Upper lobe of left lung (tissue), 6 donors: ENCODE measurements at regions not wholly inside any gene's neighbourhood (a gene's known extent, or its start where the extent isn't known, plus 50 kb on each side); places are given as distances from the start of the nearest gene placed in this dataset.
"Not testable (repeated sequence)": the region's sequence is repeated elsewhere in the genome, so short reads cannot be mapped to it uniquely, and the experiment has no call there.

Source experiments
- ATAC-seq, 2 donors: fragments of 200-7000 bp; cut with Tn5 transposase; one replicate each; pipeline ENCODE4 v1.9.1; 2022; ENCODE audit warnings: mild to moderate bottlenecking in 2 of 2, moderate library complexity in 2 of 2; ENCODE audit not compliant: low FRiP score in 2 of 2
- DNase-seq, 2 donors: peaks; one replicate each; pipeline ENCODE4 v3.0.0-alpha.2; 2019 to 2020
- H3K27ac ChIP-seq, 4 donors: fragments of 200-600 bp; sonication (generic); one replicate each; pipeline ENCODE4 v1.5.1; 2016 to 2019
- H3K27me3 ChIP-seq, 4 donors: fragments of 200-600 bp; sonication (generic); one replicate each; pipeline ENCODE4 v1.5.1; 2017 to 2019
- H3K36me3 ChIP-seq, 4 donors: fragments of 200-600 bp; sonication (generic); one replicate each; pipeline ENCODE4 v1.5.1; 2016 to 2019
- H3K4me1 ChIP-seq, 4 donors: fragments of 200-600 bp; sonication (generic); one replicate each; pipeline ENCODE4 v1.5.1; 2018 to 2019
- H3K4me3 ChIP-seq, 4 donors: fragments of 200-600 bp; sonication (generic); one replicate each; pipeline ENCODE4 v1.5.1; 2017 to 2019; ENCODE audit warnings: mild to moderate bottlenecking in 2 of 4, moderate library complexity in 1 of 4
- H3K9me3 ChIP-seq, 4 donors: fragments of 200-600 bp; sonication (generic); one replicate each; pipeline ENCODE4 v1.5.1; 2018 to 2019
- EP300 ChIP-seq, 4 donors: sonication (generic); formaldehyde crosslinking; IDR thresholded peaks; one replicate each; pipeline ENCODE4 v1.5.1; 2017; ENCODE audit warnings: antibody characterized with exemption in 4 of 4, control low read depth in 2 of 4
- POLR2A ChIP-seq, 4 donors: fragments of 450-650 bp; IDR thresholded peaks; one replicate each; pipeline ENCODE4 v1.5.1; 2016 to 2017; ENCODE audit warnings: antibody characterized with exemption in 4 of 4, mild to moderate bottlenecking in 2 of 4
- POLR2AphosphoS5 ChIP-seq, 2 donors: sonication (generic); formaldehyde crosslinking; IDR thresholded peaks; one replicate each; pipeline ENCODE4 v1.5.1; 2017; ENCODE audit warnings: antibody characterized with exemption in 2 of 2
- WGBS, 2 donors: methylation state at CpG; one replicate each; pipeline ENCODE4 v1.1.5; 2017 to 2018; 5-methylcytosine and 5-hydroxymethylcytosine counted together
- TF ChIP-seq, protein P1 (sequence below), 6 experiments: fragments of 450-650 bp in 4 of 6; fragments of 200-600 bp in 2 of 6; sonication (generic) in 2 of 6; IDR thresholded peaks; one replicate each; pipeline ENCODE4 v1.5.1; 2016 to 2019; ENCODE audit warnings: antibody characterized with exemption in 6 of 6
- donor health status: DM: no; HTN: no; CAD: no; lungs with moderate emphysema.
- donor health status: DM: no; HTN: yes; CAD: no; lungs with severe emphysema.

- TF ChIP-seq POLR2AphosphoS5 (IDR thresholded peaks at IDR 0.05) (no peak), POLR2A (IDR thresholded peaks at IDR 0.05) (no peak), EP300 (IDR thresholded peaks at IDR 0.05) (no peak)
- TF ChIP-seq, protein P1, sequence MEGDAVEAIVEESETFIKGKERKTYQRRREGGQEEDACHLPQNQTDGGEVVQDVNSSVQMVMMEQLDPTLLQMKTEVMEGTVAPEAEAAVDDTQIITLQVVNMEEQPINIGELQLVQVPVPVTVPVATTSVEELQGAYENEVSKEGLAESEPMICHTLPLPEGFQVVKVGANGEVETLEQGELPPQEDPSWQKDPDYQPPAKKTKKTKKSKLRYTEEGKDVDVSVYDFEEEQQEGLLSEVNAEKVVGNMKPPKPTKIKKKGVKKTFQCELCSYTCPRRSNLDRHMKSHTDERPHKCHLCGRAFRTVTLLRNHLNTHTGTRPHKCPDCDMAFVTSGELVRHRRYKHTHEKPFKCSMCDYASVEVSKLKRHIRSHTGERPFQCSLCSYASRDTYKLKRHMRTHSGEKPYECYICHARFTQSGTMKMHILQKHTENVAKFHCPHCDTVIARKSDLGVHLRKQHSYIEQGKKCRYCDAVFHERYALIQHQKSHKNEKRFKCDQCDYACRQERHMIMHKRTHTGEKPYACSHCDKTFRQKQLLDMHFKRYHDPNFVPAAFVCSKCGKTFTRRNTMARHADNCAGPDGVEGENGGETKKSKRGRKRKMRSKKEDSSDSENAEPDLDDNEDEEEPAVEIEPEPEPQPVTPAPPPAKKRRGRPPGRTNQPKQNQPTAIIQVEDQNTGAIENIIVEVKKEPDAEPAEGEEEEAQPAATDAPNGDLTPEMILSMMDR (IDR thresholded peaks at IDR 0.05) = no peak
- DNase-seq = no peak
- no peaks in the 10 kb centered on the region for H3K27me3 ChIP-seq
- ATAC-seq = no peak
- no peaks in the 10 kb centered on the region for H3K4me1 ChIP-seq
- no peak overlapping the region for H3K27ac ChIP-seq
- no peaks in the 10 kb centered on the region for H3K36me3 ChIP-seq
- H3K9me3 ChIP-seq = no peaks in the 10 kb centered on the region
- WGBS, 2 donors = 75 to 86% methylated on average over 1 of the region's 1 CpG
- H3K4me3 ChIP-seq = no peak overlapping the region
These were observed 105.7 kb upstream of the SNX7 start for GRCh38 chr1:98555814-98556213.

- H3K4me3 ChIP-seq, H3K9me3 ChIP-seq, H3K27ac ChIP-seq, H3K27me3 ChIP-seq, H3K36me3 ChIP-seq, H3K4me1 ChIP-seq, ATAC-seq, DNase-seq: not testable (repeated sequence)
- WGBS, 2 donors = 37 to 38% methylated on average over 3 to 4 of the region's 5 CpGs
These were observed 108.9 kb upstream of the SNX7 start for GRCh38 chr1:98552576-98553074.

DNA sequence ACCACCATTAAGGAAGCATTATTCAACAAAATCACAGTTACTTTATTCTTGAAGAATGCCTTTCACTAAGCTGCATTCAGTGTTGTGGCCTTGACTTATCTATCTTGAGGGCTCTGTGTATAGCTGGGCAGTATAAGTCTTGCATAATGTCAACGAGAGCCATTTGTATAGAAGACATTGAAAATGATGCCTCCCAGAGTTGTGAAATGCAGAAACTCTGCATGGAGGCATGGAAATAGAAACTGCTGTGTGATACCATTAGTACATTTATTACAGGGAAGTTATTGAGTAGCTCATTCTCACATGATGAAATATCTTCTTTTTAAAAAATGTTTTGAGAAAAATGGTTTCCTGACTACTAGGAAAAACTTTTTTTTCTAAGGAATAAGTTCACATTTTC is 111.4 kb upstream of the SNX7 start:
- no peaks in the 10 kb centered on the region for H3K27me3 ChIP-seq
- TF ChIP-seq EP300 (IDR thresholded peaks at IDR 0.05) = no peak
- TF ChIP-seq, protein P1 (IDR thresholded peaks at IDR 0.05) = no peak
- TF ChIP-seq POLR2AphosphoS5 (IDR thresholded peaks at IDR 0.05) = no peak
- TF ChIP-seq POLR2A (IDR thresholded peaks at IDR 0.05) = no peak
- H3K4me1 ChIP-seq = no peaks in the 10 kb centered on the region
- H3K27ac ChIP-seq = no peak overlapping the region
- no peak overlapping the region for H3K4me3 ChIP-seq
- H3K36me3 ChIP-seq = no peaks in the 10 kb centered on the region
- DNase-seq = no peak
- no peaks in the 10 kb centered on the region for H3K9me3 ChIP-seq
- 63 to 64% methylated on average over 1 of the region's 1 CpG for WGBS, 2 donors
- ATAC-seq = no peak

DNA sequence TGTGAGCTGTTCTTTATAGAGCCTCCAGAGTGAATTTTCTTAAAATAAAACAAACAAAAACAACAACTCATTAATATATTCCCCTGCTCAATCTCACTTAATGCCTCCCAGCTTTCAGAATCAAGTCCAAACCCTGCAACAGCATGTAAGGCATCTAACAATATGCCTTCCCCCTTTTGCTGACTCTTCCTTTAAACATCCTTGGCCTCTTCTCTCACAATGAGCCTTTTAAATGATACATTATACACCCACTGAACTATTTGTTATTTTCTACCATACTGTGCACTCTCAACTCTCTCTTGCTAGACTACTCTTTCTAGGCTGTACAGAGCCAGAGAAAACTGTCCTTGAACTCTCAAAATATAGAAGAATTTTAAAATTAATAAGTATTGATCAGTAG is 115.2 kb upstream of the SNX7 start:
- Histone ChIP-seq H3K9me3 (no peaks in the 10 kb centered on the region), H3K27me3 (no peaks in the 10 kb centered on the region), H3K4me3 (no peak overlapping the region), H3K36me3 (no peaks in the 10 kb centered on the region), H3K27ac (no peak overlapping the region), H3K4me1 (no peaks in the 10 kb centered on the region)
- ATAC-seq (no peak), DNase-seq (no peak)
- TF ChIP-seq POLR2AphosphoS5 (IDR thresholded peaks at IDR 0.05) = no peak
- TF ChIP-seq POLR2A (IDR thresholded peaks at IDR 0.05) = no peak
- TF ChIP-seq EP300 (IDR thresholded peaks at IDR 0.05) = no peak
- TF ChIP-seq, protein P1 (IDR thresholded peaks at IDR 0.05) = no peak

DNA sequence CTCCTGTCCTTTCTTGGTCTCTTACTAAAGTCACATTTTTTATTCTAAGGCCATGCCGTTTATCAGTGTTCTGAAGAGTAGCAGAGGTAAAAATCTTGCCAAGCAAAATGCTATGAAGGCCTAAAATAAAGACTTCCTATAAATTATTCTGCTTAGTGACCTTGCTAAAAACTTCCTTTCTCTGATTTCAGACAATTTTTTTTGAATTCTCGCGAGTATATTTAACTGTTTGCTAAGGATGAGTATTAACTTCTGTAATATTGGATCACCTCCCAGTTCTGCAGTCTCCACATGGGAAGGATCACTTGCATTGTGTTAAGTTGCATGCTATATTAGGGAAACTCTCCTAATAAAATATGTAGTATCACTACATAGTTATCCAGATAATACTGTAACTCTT is 123.4 kb upstream of the SNX7 start:
- H3K27me3 ChIP-seq = no peaks in the 10 kb centered on the region
- TF ChIP-seq POLR2AphosphoS5 (IDR thresholded peaks at IDR 0.05) (no peak), POLR2A (IDR thresholded peaks at IDR 0.05) (no peak), EP300 (IDR thresholded peaks at IDR 0.05) (no peak)
- TF ChIP-seq, protein P1 (IDR thresholded peaks at IDR 0.05) = no peak
- no peaks in the 10 kb centered on the region for H3K36me3 ChIP-seq
- H3K4me3 ChIP-seq = no peak overlapping the region
- no peaks in the 10 kb centered on the region for H3K4me1 ChIP-seq
- WGBS, 2 donors = 62 to 70% methylated on average over 3 of the region's 3 CpGs
- DNase-seq (no peak), ATAC-seq (no peak)
- H3K27ac ChIP-seq = no peak overlapping the region
- no peaks in the 10 kb centered on the region for H3K9me3 ChIP-seq
